GM12891 (cell line): ENCODE measurements at regions not wholly inside any gene's neighbourhood (a gene's known extent, or its start where the extent isn't known, plus 50 kb on each side); places are given as distances from the start of the nearest gene placed in this dataset.

Source experiments
- PAX5 ChIP-seq: IDR thresholded peaks from 2 replicates; pipeline ENCODE4 v1.6.1; 2011; ENCODE audit warnings: low read length, moderate library complexity, mild to moderate bottlenecking; ENCODE audit not compliant: insufficient read depth, severe bottlenecking
- POLR2A ChIP-seq: IDR thresholded peaks from 2 replicates; pipeline ENCODE4 v1.6.1; 2011; ENCODE audit warnings: low read depth, low read length, control low read depth
- POLR2AphosphoS5 ChIP-seq: IDR thresholded peaks from 2 replicates; pipeline ENCODE4 v1.6.1; 2011; ENCODE audit warnings: low read depth, low read length, control low read depth
- POU2F2 ChIP-seq: IDR thresholded peaks from 2 replicates; pipeline ENCODE4 v1.6.1; 2011; ENCODE audit warnings: low read depth, mild to moderate bottlenecking, control low read depth, low read length, moderate library complexity
- SPI1 ChIP-seq: IDR thresholded peaks from 2 replicates; pipeline ENCODE4 v1.6.1; 2011; ENCODE audit warnings: low read depth, low read length, control low read depth
- TAF1 ChIP-seq: IDR thresholded peaks from 2 replicates; pipeline ENCODE4 v1.6.1; 2011; ENCODE audit warnings: low read depth, low read length, control low read depth

- no peak for TF ChIP-seq POLR2A
- no peak for TF ChIP-seq POLR2AphosphoS5
- no peak for TF ChIP-seq SPI1
- no peak for TF ChIP-seq TAF1
- TF ChIP-seq POU2F2 = no peak
- TF ChIP-seq PAX5 = no peak
These were observed 192.7 kb upstream of the TANK start for GRCh38 chr2:160967523-160967922.
